ENCODE measurements at regions not wholly inside any gene's neighbourhood (a gene's known extent, or its start where the extent isn't known, plus 50 kb on each side); places are given as distances from the start of the nearest gene placed in this dataset.
"Not testable (repeated sequence)": the region's sequence is repeated elsewhere in the genome, so short reads cannot be mapped to it uniquely, and the experiment has no call there.

- Mint-ChIP-seq H3K36me3 (peaks cover 0 to 42% (median 14%) of the 10 kb centered on the region in 3 donors), H3K4me1 (no peaks in the 10 kb centered on the region), H3K4me3 (no peak overlapping the region), H3K27ac (no peak overlapping the region), H3K9me3 (peaks cover 18 to 70% (median 50%) of the 10 kb centered on the region in 9 donors), H3K27me3 (peaks cover 0 to 12% (median 9%) of the 10 kb centered on the region in 5 donors)
- POLR2A ChIA-PET = no interaction called here
- no peak for DNase-seq
- no peak for ATAC-seq
These were observed 56.3 kb upstream of the SPEF2 start for GRCh38 chr5:35561396-35561795.

GRCh38 chr5:35557748-35558147 is 59.9 kb upstream of the SPEF2 start:
- no peak overlapping the region for H3K4me3 Mint-ChIP-seq
- peaks cover 11 to 52% (median 40%) of the 10 kb centered on the region in 9 donors for H3K9me3 Mint-ChIP-seq
- no peak overlapping the region for H3K27ac Mint-ChIP-seq
- peaks cover 0 to 12% (median 7%) of the 10 kb centered on the region in 5 donors for H3K27me3 Mint-ChIP-seq
- ATAC-seq = no peak
- H3K36me3 Mint-ChIP-seq = peaks cover 0 to 22% (median 15%) of the 10 kb centered on the region in 3 donors
- POLR2A ChIA-PET = no interaction called here
- no peak for DNase-seq
- no peaks in the 10 kb centered on the region for H3K4me1 Mint-ChIP-seq

- DNase-seq (no peak), ATAC-seq (no peak)
- H3K9me3 Mint-ChIP-seq = peaks cover 11 to 48% (median 39%) of the 10 kb centered on the region in 9 donors
- H3K4me3 Mint-ChIP-seq = no peak overlapping the region
- POLR2A ChIA-PET = no interaction called here
- no peak overlapping the region for H3K27ac Mint-ChIP-seq
- H3K27me3 Mint-ChIP-seq = peaks cover 0 to 12% (median 6%) of the 10 kb centered on the region in 5 donors
- H3K4me1 Mint-ChIP-seq = no peaks in the 10 kb centered on the region
- H3K36me3 Mint-ChIP-seq = peaks cover 0 to 17% (median 15%) of the 10 kb centered on the region in 3 donors
These were observed 60.5 kb upstream of the SPEF2 start for GRCh38 chr5:35557199-35557598.

- Mint-ChIP-seq H3K4me3 (no peak overlapping the region), H3K9me3 (peaks cover 6 to 33% (median 29%) of the 10 kb centered on the region in 9 donors), H3K36me3 (peaks cover 0 to 15% (median 14%) of the 10 kb centered on the region in 3 donors), H3K4me1 (no peaks in the 10 kb centered on the region), H3K27ac (no peak overlapping the region), H3K27me3 (peaks cover 0 to 6% (median 0%) of the 10 kb centered on the region in 5 donors)
- POLR2A ChIA-PET = no interaction called here
- ATAC-seq = no peak
- no peak for DNase-seq
These were observed 63.6 kb upstream of the SPEF2 start for GRCh38 chr5:35554016-35554415.

GRCh38 chr5:35545190-35545589 is 72.5 kb upstream of the SPEF2 start:
- H3K27me3 Mint-ChIP-seq = peaks cover 7 to 27% (median 12%) of the 10 kb centered on the region in 5 donors
- no peak for ATAC-seq
- peaks cover 0 to 5% (median 3%) of the 10 kb centered on the region in 4 donors for H3K4me1 Mint-ChIP-seq
- POLR2A ChIA-PET = no interaction called here
- peak overlapping the region in 5 of 10 donors; percentile 1 to 31 (median 12) for H3K4me3 Mint-ChIP-seq
- peaks cover 0 to 10% (median 3%) of the 10 kb centered on the region in 9 donors for H3K9me3 Mint-ChIP-seq
- peak overlapping the region in 1 of 10 donors; percentile 15 for H3K27ac Mint-ChIP-seq
- DNase-seq = no peak
- peaks cover 0 to 9% (median 1%) of the 10 kb centered on the region in 3 donors for H3K36me3 Mint-ChIP-seq

GRCh38 chr5:35543408-35543807 is 74.3 kb upstream of the SPEF2 start:
- Mint-ChIP-seq H3K36me3 (peaks cover 0 to 9% (median 1%) of the 10 kb centered on the region in 3 donors), H3K4me3 (no peak overlapping the region), H3K27me3 (peaks cover 7 to 27% (median 12%) of the 10 kb centered on the region in 5 donors), H3K9me3 (peaks cover 0 to 10% (median 3%) of the 10 kb centered on the region in 9 donors), H3K27ac (no peak overlapping the region), H3K4me1 (peaks cover 0 to 5% (median 3%) of the 10 kb centered on the region in 4 donors)
- POLR2A ChIA-PET = no interaction called here
- DNase-seq (no peak), ATAC-seq (no peak)

GRCh38 chr5:35540002-35540401 is 77.7 kb upstream of the SPEF2 start:
- DNase-seq = no peak
- H3K27me3 Mint-ChIP-seq = peaks cover 3 to 9% (median 3%) of the 10 kb centered on the region in 5 donors
- H3K9me3 Mint-ChIP-seq = peaks cover 0 to 19% (median 3%) of the 10 kb centered on the region in 9 donors
- no peak for ATAC-seq
- no peaks in the 10 kb centered on the region for H3K4me1 Mint-ChIP-seq
- H3K36me3 Mint-ChIP-seq = peaks cover 0 to 9% (median 1%) of the 10 kb centered on the region in 3 donors
- H3K27ac Mint-ChIP-seq = no peak overlapping the region
- POLR2A ChIA-PET = no interaction called here
- H3K4me3 Mint-ChIP-seq = no peak overlapping the region

- Mint-ChIP-seq H3K27me3 (peaks cover 2 to 9% (median 3%) of the 10 kb centered on the region in 5 donors), H3K4me3 (no peak overlapping the region), H3K4me1 (no peaks in the 10 kb centered on the region), H3K9me3 (peaks cover 0 to 19% (median 3%) of the 10 kb centered on the region in 9 donors), H3K27ac (no peak overlapping the region), H3K36me3 (peaks cover 0 to 6% (median 1%) of the 10 kb centered on the region in 3 donors)
- no peak for DNase-seq
- no peak for ATAC-seq
- POLR2A ChIA-PET = no interaction called here
These were observed 79.3 kb upstream of the SPEF2 start for GRCh38 chr5:35538198-35538931.

GRCh38 chr5:35533156-35533555 is 84.5 kb upstream of the SPEF2 start:
- Mint-ChIP-seq H3K4me1 (no peaks in the 10 kb centered on the region), H3K27me3 (peaks cover 0 to 4% (median 3%) of the 10 kb centered on the region in 5 donors), H3K4me3 (no peak overlapping the region), H3K27ac (no peak overlapping the region), H3K9me3 (peaks cover 0 to 9% (median 0%) of the 10 kb centered on the region in 9 donors), H3K36me3 (no peaks in the 10 kb centered on the region)
- POLR2A ChIA-PET = no interaction called here
- ATAC-seq (no peak), DNase-seq (no peak)

- H3K4me1 Mint-ChIP-seq, DNase-seq, H3K27ac Mint-ChIP-seq, ATAC-seq, POLR2A ChIA-PET, H3K9me3 Mint-ChIP-seq, H3K4me3 Mint-ChIP-seq, H3K27me3 Mint-ChIP-seq, H3K36me3 Mint-ChIP-seq: not testable (repeated sequence)
These were observed 86.1 kb upstream of the SPEF2 start for GRCh38 chr5:35531553-35531952.

GRCh38 chr5:35518104-35518503 is 99.6 kb upstream of the SPEF2 start:
- POLR2A ChIA-PET = no interaction called here
- DNase-seq = no peak
- Mint-ChIP-seq H3K27ac (no peak overlapping the region), H3K4me3 (no peak overlapping the region), H3K36me3 (peaks cover 0 to 6% (median 0%) of the 10 kb centered on the region in 3 donors), H3K27me3 (peaks cover 6 to 38% (median 10%) of the 10 kb centered on the region in 5 donors), H3K4me1 (no peaks in the 10 kb centered on the region), H3K9me3 (peaks cover 0 to 13% (median 5%) of the 10 kb centered on the region in 9 donors)
- no peak for ATAC-seq

- Mint-ChIP-seq H3K4me1 (no peaks in the 10 kb centered on the region), H3K4me3 (no peak overlapping the region), H3K27ac (no peak overlapping the region), H3K36me3 (peaks cover 0 to 12% (median 0%) of the 10 kb centered on the region in 3 donors), H3K9me3 (peaks cover 0 to 21% (median 7%) of the 10 kb centered on the region in 9 donors), H3K27me3 (peaks cover 4 to 37% (median 10%) of the 10 kb centered on the region in 5 donors)
- POLR2A ChIA-PET = no interaction called here
- no peak for ATAC-seq
- DNase-seq = no peak
These were observed 101.4 kb upstream of the SPEF2 start for GRCh38 chr5:35516271-35516670.

GRCh38 chr5:35513612-35514011 is 104.1 kb upstream of the SPEF2 start:
- Mint-ChIP-seq H3K27ac (no peak overlapping the region), H3K4me3 (no peak overlapping the region), H3K27me3 (peaks cover 3 to 18% (median 7%) of the 10 kb centered on the region in 5 donors), H3K4me1 (no peaks in the 10 kb centered on the region), H3K36me3 (peaks cover 0 to 12% (median 1%) of the 10 kb centered on the region in 3 donors), H3K9me3 (peaks cover 7 to 37% (median 10%) of the 10 kb centered on the region in 9 donors)
- DNase-seq = no peak
- POLR2A ChIA-PET = no interaction called here
- ATAC-seq = no peak
